ENCODE measurements at regions not wholly inside any gene's neighbourhood (a gene's known extent, or its start where the extent isn't known, plus 50 kb on each side); places are given as distances from the start of the nearest gene placed in this dataset.

GRCh38 chr1:70627910-70628309 lies 216.8 kb downstream of the CTH start:
- TF ChIP-seq CTCF (IDR thresholded peaks at IDR 0.05; ENCODE audit: low read depth, low read length) (no peak), EZH2phosphoT487 (IDR thresholded peaks at IDR 0.05; ENCODE audit: low read depth) (no peak)
